OCI-M1 (cell line): ENCODE measurements at regions not wholly inside any gene's neighbourhood (a gene's known extent, or its start where the extent isn't known, plus 50 kb on each side); places are given as distances from the start of the nearest gene placed in this dataset.

ENCODE experiments used
- DNase-seq: peaks from one replicate; lab custom pipeline; 2025; lab: John Stamatoyannopoulos, UW

- DNase-seq, result no peak
Observed at GRCh38 chr18:40821596-40822243, 1133.3 kb upstream of the PIK3C3 start.

GRCh38 chr18:40812981-40813515, 1142.0 kb upstream of the PIK3C3 start:
- DNase-seq, result no peak

- no peak for DNase-seq
Observed at GRCh38 chr18:40810372-40810771, 1144.7 kb upstream of the PIK3C3 start.

- DNase-seq, result no peak
Observed at GRCh38 chr18:40789286-40789685, 1165.7 kb upstream of the PIK3C3 start.

GRCh38 chr18:40782453-40783130, 1172.4 kb upstream of the PIK3C3 start:
- DNase-seq, result no peak

- no peak for DNase-seq
Observed at GRCh38 chr18:40769786-40770185, 1185.2 kb upstream of the PIK3C3 start.

- DNase-seq, result no peak
Observed at GRCh38 chr18:40760251-40760650, 1194.8 kb upstream of the PIK3C3 start.

GRCh38 chr18:40754477-40754876, 1200.6 kb upstream of the PIK3C3 start:
- DNase-seq, result no peak

- DNase-seq, result no peak
Observed at GRCh38 chr18:40752316-40752715, 1202.7 kb upstream of the PIK3C3 start.

- DNase-seq, result no peak
Observed at GRCh38 chr18:40751186-40751585, 1203.8 kb upstream of the PIK3C3 start.

GRCh38 chr18:40739029-40739428, 1216.0 kb upstream of the PIK3C3 start:
- DNase-seq, result no peak

- no peak for DNase-seq
Observed at GRCh38 chr18:40738321-40738880, 1216.6 kb upstream of the PIK3C3 start.

GRCh38 chr18:40708726-40709125, 1246.3 kb upstream of the PIK3C3 start:
- DNase-seq, result no peak

- DNase-seq, result no peak
Observed at GRCh38 chr18:40707797-40708196, 1247.2 kb upstream of the PIK3C3 start.

GRCh38 chr18:40698129-40698528, 1256.9 kb upstream of the PIK3C3 start:
- no peak for DNase-seq

- no peak for DNase-seq
Observed at GRCh38 chr18:40695526-40695925, 1259.5 kb upstream of the PIK3C3 start.

GRCh38 chr18:40692871-40693270, 1262.2 kb upstream of the PIK3C3 start:
- DNase-seq, result no peak

- no peak for DNase-seq
Observed at GRCh38 chr18:40690062-40690461, 1265.0 kb upstream of the PIK3C3 start.

GRCh38 chr18:40687399-40687798, 1267.6 kb upstream of the PIK3C3 start:
- DNase-seq, result no peak

GRCh38 chr18:40686836-40687235, 1268.2 kb upstream of the PIK3C3 start:
- DNase-seq, result no peak

- no peak for DNase-seq
Observed at GRCh38 chr18:40685219-40685618, 1269.8 kb upstream of the PIK3C3 start.

- DNase-seq, result no peak
Observed at GRCh38 chr18:40678318-40678717, 1276.7 kb upstream of the PIK3C3 start.

GRCh38 chr18:40676668-40677067, 1278.4 kb upstream of the PIK3C3 start:
- DNase-seq, result no peak
